ENCODE measurements at regions not wholly inside any gene's neighbourhood (a gene's known extent, or its start where the extent isn't known, plus 50 kb on each side); places are given as distances from the start of the nearest gene placed in this dataset.

DNA sequence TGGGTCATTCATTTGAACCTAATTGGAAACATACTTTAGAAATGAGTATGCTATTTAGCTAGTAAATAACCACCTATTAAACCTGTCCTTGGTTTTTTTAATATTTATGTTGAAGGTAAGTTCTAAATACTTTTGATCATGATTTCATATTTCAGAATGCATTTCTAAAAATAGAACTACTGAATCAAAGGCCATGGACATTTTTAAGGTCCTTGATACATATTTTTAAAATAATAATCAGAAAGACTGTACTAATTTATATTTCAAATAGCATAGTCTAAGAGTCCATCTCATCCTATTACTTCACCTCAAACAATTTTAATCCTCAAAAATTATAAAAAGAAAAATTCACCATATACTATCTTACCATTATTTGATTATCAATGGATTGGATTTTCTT is 102.1 kb upstream of the AKR1E2 start:
- no peak for ATAC-seq
- intact Hi-C loops (cut with micrococcal nuclease): no loop called here
- H3K4me1 ChIP-seq (ENCODE audit: insufficient read depth, low read length): peaks cover 41% of the 10 kb centered on the region
- H3F3A ChIP-seq (ENCODE audit: low read length, unreplicated experiment): no peaks in the 10 kb centered on the region
- no peaks in the 10 kb centered on the region for H4K20me1 ChIP-seq (ENCODE audit: low read length)
- H3K9me3 ChIP-seq (ENCODE audit: low read length): no peaks in the 10 kb centered on the region
- peak overlapping the region; percentile 87; the same call in 1 of the 2 replicates for H3K9ac ChIP-seq (ENCODE audit: low read length)
- BruUV-seq (replicated peaks): no TSS peak
- H2AFZ ChIP-seq (ENCODE audit: low read length): no peak overlapping the region
- no peak overlapping the region for H3K4me2 ChIP-seq (ENCODE audit: low read length)
- no peak overlapping the region for H3K4me3 ChIP-seq (ENCODE audit: low read length)
- H3K79me2 ChIP-seq (ENCODE audit: low read length): no peaks in the 10 kb centered on the region
- H3K36me3 ChIP-seq (ENCODE audit: low read depth, low read length): peaks cover 5% of the 10 kb centered on the region; the same call in 1 of the 2 replicates
- H3K27ac ChIP-seq (ENCODE audit: low read length): peak overlapping the region; percentile 98
- H3K27me3 ChIP-seq (ENCODE audit: low read length): no peaks in the 10 kb centered on the region
- no peaks in the 10 kb centered on the region for H3K9me2 ChIP-seq (replicated peaks; ENCODE audit: low read length)
- no peak for TF ChIP-seq EZH2 (IDR thresholded peaks at IDR 0.05; ENCODE audit: low read length, unreplicated experiment)
- TF ChIP-seq, protein P1, sequence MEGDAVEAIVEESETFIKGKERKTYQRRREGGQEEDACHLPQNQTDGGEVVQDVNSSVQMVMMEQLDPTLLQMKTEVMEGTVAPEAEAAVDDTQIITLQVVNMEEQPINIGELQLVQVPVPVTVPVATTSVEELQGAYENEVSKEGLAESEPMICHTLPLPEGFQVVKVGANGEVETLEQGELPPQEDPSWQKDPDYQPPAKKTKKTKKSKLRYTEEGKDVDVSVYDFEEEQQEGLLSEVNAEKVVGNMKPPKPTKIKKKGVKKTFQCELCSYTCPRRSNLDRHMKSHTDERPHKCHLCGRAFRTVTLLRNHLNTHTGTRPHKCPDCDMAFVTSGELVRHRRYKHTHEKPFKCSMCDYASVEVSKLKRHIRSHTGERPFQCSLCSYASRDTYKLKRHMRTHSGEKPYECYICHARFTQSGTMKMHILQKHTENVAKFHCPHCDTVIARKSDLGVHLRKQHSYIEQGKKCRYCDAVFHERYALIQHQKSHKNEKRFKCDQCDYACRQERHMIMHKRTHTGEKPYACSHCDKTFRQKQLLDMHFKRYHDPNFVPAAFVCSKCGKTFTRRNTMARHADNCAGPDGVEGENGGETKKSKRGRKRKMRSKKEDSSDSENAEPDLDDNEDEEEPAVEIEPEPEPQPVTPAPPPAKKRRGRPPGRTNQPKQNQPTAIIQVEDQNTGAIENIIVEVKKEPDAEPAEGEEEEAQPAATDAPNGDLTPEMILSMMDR (conservative IDR thresholded peaks at IDR 0.05; ENCODE audit: low read depth, low read length): no peak
- TF ChIP-seq EZH2phosphoT487 (IDR thresholded peaks at IDR 0.05; ENCODE audit: borderline replicate concordance, low read length): no peak
- POLR2A ChIA-PET (ENCODE audit: unreplicated experiment): no interaction called here
- DNase-seq: no peak
- CTCF ChIA-PET: no interaction called here

DNA sequence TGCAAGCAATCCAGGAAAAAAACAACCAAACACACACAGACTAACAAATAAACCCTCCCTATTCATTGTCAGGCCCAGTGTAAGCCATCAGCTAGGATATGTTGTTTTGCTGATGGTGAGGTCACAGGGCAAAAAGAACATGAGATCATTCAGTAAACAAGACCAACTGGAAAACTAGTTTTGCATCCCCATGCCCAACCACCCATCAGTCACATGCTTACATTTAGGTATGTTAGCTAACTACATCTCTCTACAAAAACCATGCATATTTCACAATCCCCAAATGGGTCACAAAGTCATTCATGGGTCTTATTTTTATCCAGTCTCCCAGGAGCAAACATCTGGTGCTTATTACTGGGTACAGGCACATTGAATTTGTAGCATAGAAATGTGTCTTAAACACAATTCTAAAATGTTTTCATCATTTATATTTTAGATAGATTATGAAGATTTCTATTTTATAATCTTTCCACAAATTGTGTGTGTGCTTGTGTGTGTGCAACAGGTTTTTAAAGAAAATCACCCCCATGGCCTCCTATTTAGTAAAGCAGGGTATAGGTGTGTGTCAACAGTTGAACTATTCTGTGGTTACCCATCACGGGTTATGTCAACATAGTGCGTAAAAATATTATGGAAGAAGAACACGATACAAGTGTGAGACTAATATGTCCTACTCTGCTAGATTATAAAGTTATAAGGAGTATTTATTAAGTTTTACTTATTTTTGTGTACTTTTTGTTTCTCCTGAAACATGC is 103.8 kb upstream of the AKR1E2 start:
- no peak overlapping the region for H3K9ac ChIP-seq (ENCODE audit: low read length)
- no peaks in the 10 kb centered on the region for H3K9me3 ChIP-seq (ENCODE audit: low read length)
- H3K27ac ChIP-seq (ENCODE audit: low read length): peak overlapping the region; percentile 43
- H3K4me2 ChIP-seq (ENCODE audit: low read length): no peak overlapping the region
- DNase-seq: peak; percentile 64
- H4K20me1 ChIP-seq (ENCODE audit: low read length): no peaks in the 10 kb centered on the region
- no peaks in the 10 kb centered on the region for H3K27me3 ChIP-seq (ENCODE audit: low read length)
- intact Hi-C loops (cut with micrococcal nuclease): no loop called here
- TF ChIP-seq EZH2 (IDR thresholded peaks at IDR 0.05; ENCODE audit: low read length, unreplicated experiment): no peak
- TF ChIP-seq, protein P1 (conservative IDR thresholded peaks at IDR 0.05; ENCODE audit: low read depth, low read length): no peak
- TF ChIP-seq EZH2phosphoT487 (IDR thresholded peaks at IDR 0.05; ENCODE audit: borderline replicate concordance, low read length): no peak
- CTCF ChIA-PET: no interaction called here
- ATAC-seq: no peak
- POLR2A ChIA-PET (ENCODE audit: unreplicated experiment): interaction anchor here (0.6 kb wide), 1 partner anchor 52 kb away, joined by 5 read pairs; no protein-coding TSS in a partner anchor
- no peak overlapping the region for H3K4me3 ChIP-seq (ENCODE audit: low read length)
- H3K79me2 ChIP-seq (ENCODE audit: low read length): no peaks in the 10 kb centered on the region
- no TSS peak for BruUV-seq (replicated peaks)
- H3K36me3 ChIP-seq (ENCODE audit: low read depth, low read length): no peaks in the 10 kb centered on the region
- H2AFZ ChIP-seq (ENCODE audit: low read length): no peak overlapping the region
- H3F3A ChIP-seq (ENCODE audit: low read length, unreplicated experiment): no peaks in the 10 kb centered on the region
- peaks cover 42% of the 10 kb centered on the region for H3K4me1 ChIP-seq (ENCODE audit: insufficient read depth, low read length)
- no peaks in the 10 kb centered on the region for H3K9me2 ChIP-seq (replicated peaks; ENCODE audit: low read length)

DNA sequence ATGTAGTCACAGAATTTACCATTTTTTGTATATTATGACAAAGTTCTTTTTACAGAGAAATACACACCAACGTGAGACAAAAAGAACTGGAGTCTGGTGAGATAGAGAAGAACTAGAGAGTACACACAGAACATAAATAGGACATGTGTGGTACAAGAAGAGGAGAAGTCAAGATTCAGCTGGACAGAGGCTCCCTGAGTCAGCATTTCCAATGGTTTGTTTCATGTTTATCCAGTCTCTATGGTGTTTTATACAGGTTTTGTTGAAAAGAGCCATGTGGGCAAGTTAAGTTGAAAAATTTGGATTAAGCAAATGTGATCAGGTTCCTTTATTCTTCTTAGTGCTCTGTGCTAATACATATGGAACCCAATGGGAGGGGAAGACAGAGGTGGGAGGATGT is 105.5 kb upstream of the AKR1E2 start:
- TF ChIP-seq EZH2phosphoT487 (IDR thresholded peaks at IDR 0.05; ENCODE audit: borderline replicate concordance, low read length) (no peak), EZH2 (IDR thresholded peaks at IDR 0.05; ENCODE audit: low read length, unreplicated experiment) (no peak)
- TF ChIP-seq, protein P1 (conservative IDR thresholded peaks at IDR 0.05; ENCODE audit: low read depth, low read length): no peak
- Histone ChIP-seq H3K4me3 (ENCODE audit: low read length) (no peak overlapping the region), H3K36me3 (ENCODE audit: low read depth, low read length) (no peaks in the 10 kb centered on the region), H3K27me3 (ENCODE audit: low read length) (no peaks in the 10 kb centered on the region), H4K20me1 (ENCODE audit: low read length) (no peaks in the 10 kb centered on the region), H3K27ac (ENCODE audit: low read length) (no peak overlapping the region), H3K4me1 (ENCODE audit: insufficient read depth, low read length) (peaks cover 34% of the 10 kb centered on the region), H3F3A (ENCODE audit: low read length, unreplicated experiment) (no peaks in the 10 kb centered on the region), H3K9me3 (ENCODE audit: low read length) (no peaks in the 10 kb centered on the region), H2AFZ (ENCODE audit: low read length) (no peak overlapping the region), H3K9me2 (replicated peaks; ENCODE audit: low read length) (no peaks in the 10 kb centered on the region), H3K4me2 (ENCODE audit: low read length) (no peak overlapping the region), H3K9ac (ENCODE audit: low read length) (no peak overlapping the region), H3K79me2 (ENCODE audit: low read length) (no peaks in the 10 kb centered on the region)
- no TSS peak for BruUV-seq (replicated peaks)
- intact Hi-C loops (cut with micrococcal nuclease): no loop called here
- ChIA-PET POLR2A (ENCODE audit: unreplicated experiment) (no interaction called here), CTCF (no interaction called here)
- DNase-seq (no peak), ATAC-seq (no peak)

All from PC-3 (cell line).